Liver (tissue), 8 donors: ENCODE measurements at regions not wholly inside any gene's neighbourhood (a gene's known extent, or its start where the extent isn't known, plus 50 kb on each side); places are given as distances from the start of the nearest gene placed in this dataset.

Experiments used
- DNase-seq: peaks from one replicate; pipeline ENCODE4 v3.0.0-alpha.2; 2017; ENCODE audit warnings: low spot score
- H3K27ac ChIP-seq, 2 donors: one replicate each; pipeline ENCODE4 v1.7.0; 2013; ENCODE audit warnings: inconsistent platforms in 2 of 2, low read length in 2 of 2, control low read depth in 1 of 2, low read depth in 1 of 2, mild to moderate bottlenecking in 1 of 2
- H3K27me3 ChIP-seq, 4 donors: one replicate each; pipeline versions ENCODE4 v1.6.1 to v1.7.0; 2013; ENCODE audit warnings: low read length in 3 of 4, inconsistent platforms in 1 of 4, mild to moderate bottlenecking in 1 of 4, moderate library complexity in 1 of 4; ENCODE audit not compliant: control insufficient read depth in 4 of 4, insufficient read depth in 4 of 4
- H3K36me3 ChIP-seq, 4 donors: one replicate each; pipeline versions ENCODE4 v1.6.1 to v1.7.0; 2013; ENCODE audit warnings: low read length in 3 of 4, mild to moderate bottlenecking in 3 of 4, low read depth in 1 of 4, moderate library complexity in 1 of 4; ENCODE audit not compliant: control insufficient read depth in 4 of 4, insufficient read depth in 3 of 4
- H3K4me1 ChIP-seq, 4 donors: one replicate each; pipeline versions ENCODE4 v1.6.1 to v1.7.0; 2013; ENCODE audit warnings: low read length in 3 of 4, mild to moderate bottlenecking in 3 of 4, moderate library complexity in 1 of 4; ENCODE audit not compliant: control insufficient read depth in 4 of 4, insufficient read depth in 4 of 4
- H3K4me3 ChIP-seq, 3 donors: one replicate each; pipeline versions ENCODE4 v1.6.1 to v1.7.0; 2013; ENCODE audit warnings: low read length in 3 of 3, control low read depth in 1 of 3, low read depth in 1 of 3, mild to moderate bottlenecking in 1 of 3
- H3K9ac ChIP-seq, 2 donors: one replicate each; pipeline ENCODE4 v1.7.0; 2013; ENCODE audit warnings: low read length in 2 of 2, mild to moderate bottlenecking in 2 of 2, moderate library complexity in 2 of 2, control low read depth in 1 of 2, low read depth in 1 of 2
- H3K9me3 ChIP-seq, 4 donors: one replicate each; pipeline versions ENCODE4 v1.6.1 to v1.7.0; 2013; ENCODE audit warnings: low read length in 3 of 4; ENCODE audit not compliant: control insufficient read depth in 4 of 4
- CTCF ChIP-seq: fragments of 150-350 bp; IDR thresholded peaks from 2 replicates; pipeline ENCODE4 v1.5.1; 2017; ENCODE audit warnings: improper control_type of control experiment, low read depth, low read length; ENCODE audit not compliant: missing input control
- EGR1 ChIP-seq, 2 donors: IDR thresholded peaks; 2 replicates each; pipeline ENCODE4 v1.6.1; 2016 to 2018; ENCODE audit warnings: antibody characterized with exemption in 2 of 2, low read depth in 2 of 2
- FOXA1 ChIP-seq: IDR thresholded peaks from 2 replicates; pipeline ENCODE4 v1.6.1; 2016; ENCODE audit warnings: antibody characterized with exemption
- FOXA2 ChIP-seq: IDR thresholded peaks from 2 replicates; pipeline ENCODE4 v1.6.1; 2016; ENCODE audit warnings: antibody characterized with exemption
- GABPA ChIP-seq, 2 donors: IDR thresholded peaks in 1 of 2; conservative IDR thresholded peaks in 1 of 2; 2 replicates each; pipeline ENCODE4 v1.6.1; 2016; ENCODE audit warnings: antibody characterized with exemption in 2 of 2, mild to moderate bottlenecking in 1 of 2, moderate library complexity in 1 of 2
- HNF4A ChIP-seq, 2 donors: conservative IDR thresholded peaks; 2 replicates each; pipeline ENCODE4 v1.6.1; 2016; ENCODE audit warnings: antibody characterized with exemption in 2 of 2, mild to moderate bottlenecking in 2 of 2
- HNF4G ChIP-seq: IDR thresholded peaks from 2 replicates; pipeline ENCODE4 v1.6.1; 2016; ENCODE audit warnings: antibody characterized with exemption
- JUND ChIP-seq, 2 donors: IDR thresholded peaks; 2 replicates each; pipeline ENCODE4 v1.6.1; 2016; ENCODE audit warnings: antibody characterized with exemption in 2 of 2
- NR2F2 ChIP-seq: IDR thresholded peaks from 2 replicates; pipeline ENCODE4 v1.6.1; 2016; ENCODE audit warnings: antibody characterized with exemption
- RAD21 ChIP-seq, 2 donors: IDR thresholded peaks; 2 replicates each; pipeline ENCODE4 v1.6.1; 2016; ENCODE audit warnings: antibody characterized with exemption in 2 of 2, mild to moderate bottlenecking in 2 of 2
- REST ChIP-seq: IDR thresholded peaks from 2 replicates; pipeline ENCODE4 v1.6.1; 2016; ENCODE audit warnings: antibody characterized with exemption, mild to moderate bottlenecking
- RXRA ChIP-seq, 2 donors: IDR thresholded peaks; 2 replicates each; pipeline ENCODE4 v1.6.1; 2017 to 2018; ENCODE audit warnings: antibody characterized with exemption in 2 of 2, mild to moderate bottlenecking in 1 of 2
- SP1 ChIP-seq: IDR thresholded peaks from 2 replicates; pipeline ENCODE4 v1.6.1; 2018; ENCODE audit warnings: antibody characterized with exemption, mild to moderate bottlenecking
- TAF1 ChIP-seq: conservative IDR thresholded peaks from 2 replicates; pipeline ENCODE4 v1.6.1; 2016; ENCODE audit warnings: antibody characterized with exemption, mild to moderate bottlenecking
- YY1 ChIP-seq: IDR thresholded peaks from 2 replicates; pipeline ENCODE4 v1.6.1; 2016; ENCODE audit warnings: antibody characterized with exemption, mild to moderate bottlenecking
- ZBTB33 ChIP-seq: IDR thresholded peaks from 2 replicates; pipeline ENCODE4 v1.6.1; 2016; ENCODE audit warnings: antibody characterized with exemption
- WGBS: extraction: QIAGEN DNeasy Blood & Tissue Kit; methylation state at CpG from one replicate; pipeline ENCODE4 v1.1.7; 2013; 5-methylcytosine and 5-hydroxymethylcytosine counted together
- TF ChIP-seq, protein P1 (sequence below): IDR thresholded peaks from 2 replicates; pipeline ENCODE4 v1.6.1; 2016; ENCODE audit warnings: antibody characterized with exemption
- TF ChIP-seq, protein P2 (sequence below): IDR thresholded peaks from 2 replicates; pipeline ENCODE4 v1.6.1; 2016; ENCODE audit warnings: antibody characterized with exemption
- donor health status: healthy.
- donor health status: healthy.
- donor health status: healthy.
- donor health status: healthy.
- donor health status: healthy.

- no peaks in the 10 kb centered on the region for H3K4me1 ChIP-seq
- H3K9ac ChIP-seq, result no peak overlapping the region
- DNase-seq, result no peak
- H3K9me3 ChIP-seq, result no peaks in the 10 kb centered on the region
- H3K27me3 ChIP-seq, result no peaks in the 10 kb centered on the region
- H3K4me3 ChIP-seq, result no peak overlapping the region
- WGBS, result 50% methylated on average over 1 of the region's 1 CpG
- peaks cover 0 to 2% (median 0%) of the 10 kb centered on the region in 4 donors for H3K36me3 ChIP-seq
- no peak overlapping the region for H3K27ac ChIP-seq
- TF ChIP-seq FOXA1 (no peak), HNF4A (conservative IDR thresholded peaks at IDR 0.05) (no peak), ZBTB33 (no peak), YY1 (no peak), HNF4G (no peak), EGR1 (IDR thresholded peaks at IDR 0.05; ENCODE audit: low read depth in 2 of 2) (no peak), GABPA (IDR thresholded peaks at IDR 0.05 in 1 of 2, conservative IDR thresholded peaks at IDR 0.05 in 1 of 2) (no peak), RAD21 (IDR thresholded peaks at IDR 0.05) (no peak), TAF1 (no peak), RXRA (IDR thresholded peaks at IDR 0.05) (no peak), CTCF (no peak), REST (no peak), JUND (IDR thresholded peaks at IDR 0.05) (no peak), SP1 (no peak), FOXA2 (no peak), NR2F2 (no peak)
- TF ChIP-seq, protein P1, sequence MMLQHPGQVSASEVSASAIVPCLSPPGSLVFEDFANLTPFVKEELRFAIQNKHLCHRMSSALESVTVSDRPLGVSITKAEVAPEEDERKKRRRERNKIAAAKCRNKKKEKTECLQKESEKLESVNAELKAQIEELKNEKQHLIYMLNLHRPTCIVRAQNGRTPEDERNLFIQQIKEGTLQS, result no peak
- TF ChIP-seq, protein P2, sequence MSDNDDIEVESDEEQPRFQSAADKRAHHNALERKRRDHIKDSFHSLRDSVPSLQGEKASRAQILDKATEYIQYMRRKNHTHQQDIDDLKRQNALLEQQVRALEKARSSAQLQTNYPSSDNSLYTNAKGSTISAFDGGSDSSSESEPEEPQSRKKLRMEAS, result no peak
These were observed 186.3 kb upstream of the VSTM2A start for GRCh38 chr7:54355842-54356241.
